Small intestine (tissue), 7 donors: ENCODE measurements at regions not wholly inside any gene's neighbourhood (a gene's known extent, or its start where the extent isn't known, plus 50 kb on each side); places are given as distances from the start of the nearest gene placed in this dataset.
A peak's percentile ranks its signal among the peaks of the same experiment; 100 is the strongest.

Experiments
- DNase-seq, 2 donors: peaks; one replicate each; pipeline versions ENCODE4 v3.0.0 to v3.0.0-alpha.2; 2013
- FAIRE-seq: peaks from 2 replicates; lab custom pipeline; 2012; peaks lifted over from hg19 to GRCh38; lab: Jason Lieb, UNC
- H3K27ac ChIP-seq, 3 donors: one replicate each; pipeline ENCODE4 v1.5.1; 2013; ENCODE audit warnings: low read length in 2 of 3, mild to moderate bottlenecking in 2 of 3, control low read depth in 1 of 3, inconsistent platforms in 1 of 3, low read depth in 1 of 3, moderate library complexity in 1 of 3
- H3K27me3 ChIP-seq, 3 donors: one replicate each; pipeline ENCODE4 v1.6.1; 2013; ENCODE audit warnings: low read length in 3 of 3, inconsistent platforms in 1 of 3; ENCODE audit not compliant: control insufficient read depth in 3 of 3, insufficient read depth in 3 of 3
- H3K36me3 ChIP-seq, 3 donors: one replicate each; pipeline ENCODE4 v1.6.1; 2013; ENCODE audit warnings: low read length in 3 of 3, inconsistent platforms in 1 of 3, low read depth in 1 of 3, mild to moderate bottlenecking in 1 of 3, moderate library complexity in 1 of 3; ENCODE audit not compliant: control insufficient read depth in 3 of 3, insufficient read depth in 2 of 3
- H3K4me1 ChIP-seq, 3 donors: one replicate each; pipeline ENCODE4 v1.6.1; 2013; ENCODE audit warnings: low read length in 2 of 3, inconsistent platforms in 1 of 3, low read depth in 1 of 3, mild to moderate bottlenecking in 1 of 3, moderate library complexity in 1 of 3; ENCODE audit not compliant: control insufficient read depth in 3 of 3, insufficient read depth in 2 of 3
- H3K4me3 ChIP-seq, 3 donors: one replicate each; pipeline ENCODE4 v1.5.1; 2013; ENCODE audit warnings: low read length in 3 of 3, control low read depth in 1 of 3, inconsistent platforms in 1 of 3, low read depth in 1 of 3, mild to moderate bottlenecking in 1 of 3, moderate library complexity in 1 of 3
- H3K9me3 ChIP-seq, 2 donors: one replicate each; pipeline ENCODE4 v1.6.1; 2013; ENCODE audit warnings: low read depth in 1 of 2, low read length in 1 of 2; ENCODE audit not compliant: control insufficient read depth in 2 of 2, insufficient read depth in 1 of 2
- WGBS, 3 donors: extraction: QIAGEN DNeasy Blood & Tissue Kit; methylation state at CpG; one replicate each; pipeline ENCODE4 v1.1.7; 2013; 5-methylcytosine and 5-hydroxymethylcytosine counted together
- donor health status: healthy with polysubstance abuse.
- donor health status: control.
- donor health status: control.
- donor health status: Bipolar disorder and iron deficiency.
- donor health status: healthy.

GRCh38 chr4:111045992-111046391, 423.1 kb upstream of the PITX2 start:
- no peak overlapping the region for H3K4me3 ChIP-seq
- WGBS, 3 donors: 74 to 82% (median 77%) methylated on average over 2 of the region's 2 CpGs
- DNase-seq (no peak), FAIRE-seq (no peak)
- no peak overlapping the region for H3K27ac ChIP-seq
- peaks cover 0 to 3% (median 0%) of the 10 kb centered on the region in 3 donors for H3K4me1 ChIP-seq
- no peaks in the 10 kb centered on the region for H3K27me3 ChIP-seq
- peaks cover 0 to 13% of the 10 kb centered on the region in 2 donors for H3K9me3 ChIP-seq
- H3K36me3 ChIP-seq: no peaks in the 10 kb centered on the region

DNA sequence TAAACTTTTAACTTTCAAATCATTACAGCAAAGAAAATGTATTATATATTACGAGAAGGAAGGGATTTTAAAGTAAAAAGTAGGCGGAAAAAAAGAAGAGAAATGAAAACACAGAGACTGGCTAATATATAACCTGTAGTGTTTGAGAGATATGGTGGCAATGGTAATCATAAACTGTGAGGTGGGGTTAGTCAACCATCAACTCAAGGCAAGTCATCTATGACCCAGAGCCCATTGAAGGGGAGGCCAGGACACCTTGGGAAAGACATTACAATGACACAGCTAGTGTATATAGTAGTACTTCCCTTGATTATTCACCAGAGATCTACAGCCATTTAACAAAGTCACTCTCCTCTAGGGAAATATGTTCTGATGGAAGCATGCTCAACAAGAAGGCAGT, 423.9 kb upstream of the PITX2 start:
- H3K36me3 ChIP-seq: no peaks in the 10 kb centered on the region
- H3K27ac ChIP-seq: no peak overlapping the region
- FAIRE-seq (no peak), DNase-seq (peak in 1 of 2 donors; percentile 46)
- H3K4me1 ChIP-seq: peaks cover 0 to 3% (median 0%) of the 10 kb centered on the region in 3 donors
- H3K9me3 ChIP-seq: peaks cover 0 to 14% of the 10 kb centered on the region in 2 donors
- 24 to 64% (median 41%) methylated on average over 2 of the region's 2 CpGs for WGBS, 3 donors
- no peak overlapping the region for H3K4me3 ChIP-seq
- H3K27me3 ChIP-seq: no peaks in the 10 kb centered on the region

DNA sequence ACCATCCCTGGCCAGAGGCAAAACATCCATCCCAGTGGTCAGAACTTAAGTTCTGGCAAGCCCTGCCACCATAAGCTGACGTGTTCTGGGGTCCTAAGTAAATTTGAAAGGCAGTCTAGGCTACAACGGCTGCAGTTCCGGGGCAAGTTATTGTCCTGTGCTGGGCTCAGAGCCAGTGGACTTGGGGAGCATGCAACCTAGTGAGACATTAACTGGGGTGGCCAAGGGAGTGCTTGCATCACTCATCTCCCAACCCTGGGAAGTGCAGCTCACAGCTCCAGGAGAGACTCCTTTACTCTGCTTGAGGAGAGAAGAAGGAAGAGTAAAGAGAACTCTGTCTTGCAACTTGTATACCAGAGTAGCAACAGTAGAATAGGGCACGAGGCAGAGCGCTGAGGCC, 425.4 kb upstream of the PITX2 start:
- DNase-seq: no peak
- no peaks in the 10 kb centered on the region for H3K27me3 ChIP-seq
- H3K4me1 ChIP-seq: peaks cover 0 to 3% (median 0%) of the 10 kb centered on the region in 3 donors
- H3K9me3 ChIP-seq: peaks cover 0 to 17% of the 10 kb centered on the region in 2 donors
- 73 to 77% (median 77%) methylated on average over 5 of the region's 5 CpGs for WGBS, 3 donors
- no peak for FAIRE-seq
- no peaks in the 10 kb centered on the region for H3K36me3 ChIP-seq
- H3K4me3 ChIP-seq: no peak overlapping the region
- no peak overlapping the region for H3K27ac ChIP-seq

DNA sequence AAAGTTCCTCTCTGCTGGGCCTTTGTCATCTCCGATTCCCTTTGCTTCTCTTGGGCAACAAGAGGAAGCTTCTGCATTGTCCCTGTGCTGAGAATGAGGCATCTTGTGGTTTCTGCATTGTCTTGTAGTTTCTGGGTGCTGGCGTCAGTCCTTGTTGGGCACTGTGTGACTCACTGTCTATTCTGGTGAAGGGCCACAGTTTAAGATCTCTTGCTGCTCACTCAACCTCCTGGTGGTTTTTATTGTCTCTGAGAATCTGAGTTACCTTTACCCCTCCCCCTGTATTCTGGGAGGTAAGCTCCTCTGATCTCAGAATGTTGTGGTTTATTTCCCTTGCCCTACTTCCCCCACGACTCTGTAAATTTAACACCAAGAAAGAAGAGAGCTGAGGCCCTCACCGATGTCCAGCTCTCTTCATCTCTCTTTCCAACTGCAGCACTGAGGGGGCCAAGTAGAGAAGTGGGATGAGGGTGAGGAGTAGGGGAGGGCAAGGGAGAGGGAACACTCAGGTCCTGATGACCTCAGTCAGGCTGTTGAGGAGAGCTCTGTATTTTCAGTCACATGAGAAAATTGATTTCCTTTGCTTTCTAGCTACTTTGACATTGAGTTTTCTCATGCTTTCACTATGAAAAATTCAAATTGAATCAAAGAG, 441.6 kb upstream of the PITX2 start:
- WGBS, 3 donors: 75 to 81% (median 76%) methylated on average over 4 of the region's 4 CpGs
- no peak for FAIRE-seq

DNA sequence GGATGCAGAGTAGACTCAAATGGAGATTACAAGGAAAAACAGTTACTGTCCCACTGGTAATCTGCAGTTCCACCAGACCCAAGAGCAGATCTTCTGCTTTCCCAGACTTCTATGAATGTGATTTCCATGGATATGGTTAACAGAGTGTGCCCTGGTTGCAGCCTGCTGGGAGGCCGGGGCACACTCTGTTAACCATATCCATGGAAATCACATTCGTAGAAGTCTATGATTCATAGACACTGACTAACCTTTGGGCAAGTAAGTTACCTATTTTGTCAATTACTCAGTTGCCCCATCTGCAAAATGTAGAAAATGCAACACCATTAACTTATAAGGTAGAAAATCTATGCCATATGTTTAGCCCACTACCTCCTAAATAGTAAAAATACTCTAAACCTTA, 443.1 kb upstream of the PITX2 start:
- Histone ChIP-seq H3K27me3 (no peaks in the 10 kb centered on the region), H3K27ac (no peak overlapping the region), H3K9me3 (no peaks in the 10 kb centered on the region), H3K36me3 (no peaks in the 10 kb centered on the region), H3K4me1 (no peaks in the 10 kb centered on the region), H3K4me3 (no peak overlapping the region)
- FAIRE-seq: no peak
- no peak for DNase-seq
- 79 to 85% (median 81%) methylated on average over 2 of the region's 2 CpGs for WGBS, 3 donors

More for the DNA sequence above, 441.6 kb upstream of the PITX2 start:
- H3K27ac ChIP-seq: no peak overlapping the region
- H3K9me3 ChIP-seq: no peaks in the 10 kb centered on the region
- no peak overlapping the region for H3K4me3 ChIP-seq
- H3K4me1 ChIP-seq: no peaks in the 10 kb centered on the region
- no peaks in the 10 kb centered on the region for H3K27me3 ChIP-seq
- no peak for DNase-seq
- H3K36me3 ChIP-seq: no peaks in the 10 kb centered on the region

- no peaks in the 10 kb centered on the region for H3K9me3 ChIP-seq
- FAIRE-seq: no peak
- no peak overlapping the region for H3K4me3 ChIP-seq
- H3K27ac ChIP-seq: no peak overlapping the region
- no peaks in the 10 kb centered on the region for H3K4me1 ChIP-seq
- no peaks in the 10 kb centered on the region for H3K27me3 ChIP-seq
- no peaks in the 10 kb centered on the region for H3K36me3 ChIP-seq
- no peak for DNase-seq
Observed at GRCh38 chr4:111066447-111066846, 443.6 kb upstream of the PITX2 start.

DNA sequence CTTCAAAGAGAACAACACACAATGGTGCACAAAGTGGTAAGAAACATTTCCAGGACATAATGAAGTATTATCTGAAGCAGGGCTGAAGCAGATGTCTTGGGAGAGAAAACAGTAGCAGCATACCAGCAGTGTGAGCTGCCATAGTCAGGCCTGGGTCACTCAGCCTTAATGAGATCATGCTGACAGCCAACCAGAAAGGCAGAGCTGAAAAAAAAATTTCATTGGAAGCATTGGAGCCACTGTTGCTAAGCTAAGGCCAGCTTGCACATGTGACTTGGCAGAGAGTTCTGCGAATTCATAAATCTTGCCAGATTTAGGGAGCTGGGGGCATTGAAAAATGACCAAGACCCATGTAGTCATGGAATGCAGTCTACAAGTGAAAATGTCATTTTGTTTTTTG, 444.0 kb upstream of the PITX2 start:
- no peak for FAIRE-seq
- no peak for DNase-seq
- Histone ChIP-seq H3K27me3 (no peaks in the 10 kb centered on the region), H3K4me1 (no peaks in the 10 kb centered on the region), H3K36me3 (no peaks in the 10 kb centered on the region), H3K4me3 (no peak overlapping the region), H3K27ac (no peak overlapping the region), H3K9me3 (no peaks in the 10 kb centered on the region)
- WGBS, 3 donors: 71 to 100% (median 81%) methylated on average over 1 of the region's 1 CpG

GRCh38 chr4:111068883-111069282, 446.0 kb upstream of the PITX2 start:
- no peaks in the 10 kb centered on the region for H3K36me3 ChIP-seq
- no peaks in the 10 kb centered on the region for H3K4me1 ChIP-seq
- 76 to 84% (median 80%) methylated on average over 3 of the region's 3 CpGs for WGBS, 3 donors
- no peak for DNase-seq
- no peaks in the 10 kb centered on the region for H3K9me3 ChIP-seq
- no peak overlapping the region for H3K27ac ChIP-seq
- H3K4me3 ChIP-seq: no peak overlapping the region
- H3K27me3 ChIP-seq: no peaks in the 10 kb centered on the region
- no peak for FAIRE-seq

DNA sequence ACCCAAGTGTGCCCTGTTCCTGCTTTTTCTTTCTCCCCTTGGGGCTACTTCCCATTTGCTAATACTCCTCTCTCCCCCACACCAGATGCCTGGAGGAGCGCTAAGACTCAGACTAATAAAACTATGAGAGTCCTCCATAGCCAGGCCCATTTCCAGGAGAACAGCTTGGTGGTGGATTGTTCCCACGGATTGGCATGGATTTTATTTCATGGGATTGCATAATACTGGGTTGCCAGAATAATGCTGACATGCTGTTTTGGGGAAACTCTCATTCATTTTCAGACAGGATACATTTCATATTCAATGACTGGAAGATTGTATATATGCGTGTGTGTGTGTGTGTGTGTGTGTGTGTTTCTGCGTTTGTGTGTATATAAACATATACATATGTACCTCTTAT, 447.5 kb upstream of the PITX2 start:
- FAIRE-seq (no peak), DNase-seq (no peak)
- Histone ChIP-seq H3K27ac (no peak overlapping the region), H3K9me3 (no peaks in the 10 kb centered on the region), H3K4me3 (no peak overlapping the region), H3K27me3 (no peaks in the 10 kb centered on the region), H3K36me3 (no peaks in the 10 kb centered on the region), H3K4me1 (no peaks in the 10 kb centered on the region)
- 77 to 84% (median 78%) methylated on average over 4 of the region's 4 CpGs for WGBS, 3 donors
